HG02870 (cell line): ENCODE measurements at regions not wholly inside any gene's neighbourhood (a gene's known extent, or its start where the extent isn't known, plus 50 kb on each side); places are given as distances from the start of the nearest gene placed in this dataset.
"Not testable (repeated sequence)": the region's sequence is repeated elsewhere in the genome, so short reads cannot be mapped to it uniquely, and the experiment has no call there.

Experiments
- ATAC-seq: cut with Tn5 transposase; IDR thresholded peaks from one replicate; pipeline ENCODE4 v1.9.1; 2021; ENCODE audit warnings: mild to moderate bottlenecking, moderate library complexity; ENCODE audit not compliant: unreplicated experiment

DNA sequence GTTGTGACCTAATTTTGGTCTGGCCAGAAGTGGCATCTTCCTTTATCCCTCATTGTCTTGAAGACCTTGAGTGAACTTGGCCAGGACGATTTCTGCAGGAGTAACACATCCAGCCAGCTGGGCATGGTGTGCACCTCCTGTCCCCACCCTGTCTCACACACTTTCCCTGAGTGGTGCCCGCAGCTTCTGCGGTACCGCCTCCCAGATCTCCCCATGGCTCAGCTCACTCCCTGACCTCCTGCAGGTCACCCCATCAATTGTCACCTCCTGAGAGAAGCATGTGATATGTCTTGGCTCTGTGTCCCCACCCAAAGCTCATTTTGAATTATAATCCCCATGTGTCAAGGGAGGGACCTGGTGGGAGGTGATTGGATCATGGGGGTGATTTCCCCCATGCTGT lies 50.2 kb upstream of the TP53I11 start:
- no peak for ATAC-seq

- no peak for ATAC-seq
Observed at GRCh38 chr11:45001466-45002165, 50.9 kb upstream of the TP53I11 start.

- ATAC-seq: no peak
Observed at GRCh38 chr11:45005106-45005505, 54.4 kb upstream of the TP53I11 start.

- ATAC-seq: no peak
Observed at GRCh38 chr11:45007011-45007410, 56.3 kb upstream of the TP53I11 start.

- not testable (repeated sequence) for ATAC-seq
Observed at GRCh38 chr11:45015983-45016382, 65.3 kb upstream of the TP53I11 start.

GRCh38 chr11:45016446-45016845 lies 65.8 kb upstream of the TP53I11 start:
- not testable (repeated sequence) for ATAC-seq

GRCh38 chr11:45017329-45017728 lies 66.6 kb upstream of the TP53I11 start:
- ATAC-seq: no peak

DNA sequence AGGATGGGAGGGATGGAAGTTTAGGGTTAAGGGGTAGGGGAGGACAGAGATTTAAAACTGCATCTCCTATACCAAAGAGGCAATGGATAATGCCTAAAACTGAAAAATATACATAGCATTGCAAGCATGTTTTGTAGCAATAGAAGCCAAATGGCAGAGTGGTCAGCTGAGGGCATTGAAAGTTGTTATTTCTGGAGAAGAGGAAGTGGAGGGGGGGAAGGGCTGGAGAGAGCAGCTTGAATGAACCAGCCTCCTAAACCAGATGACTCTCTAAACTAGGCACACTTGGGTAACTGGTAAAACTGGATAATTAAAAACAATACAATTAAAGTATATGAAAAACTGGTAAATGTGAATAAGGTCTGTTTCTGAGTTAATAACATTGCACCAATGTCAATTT lies 70.3 kb upstream of the TP53I11 start:
- no peak for ATAC-seq

- ATAC-seq: no peak
Observed at GRCh38 chr11:45021692-45022141, 71.0 kb upstream of the TP53I11 start.

GRCh38 chr11:45022294-45023064 lies 71.8 kb upstream of the TP53I11 start:
- no peak for ATAC-seq

- ATAC-seq: no peak
Observed at GRCh38 chr11:45023065-45023365, 72.3 kb upstream of the TP53I11 start.

- no peak for ATAC-seq
Observed at GRCh38 chr11:45024316-45024715, 73.6 kb upstream of the TP53I11 start.

DNA sequence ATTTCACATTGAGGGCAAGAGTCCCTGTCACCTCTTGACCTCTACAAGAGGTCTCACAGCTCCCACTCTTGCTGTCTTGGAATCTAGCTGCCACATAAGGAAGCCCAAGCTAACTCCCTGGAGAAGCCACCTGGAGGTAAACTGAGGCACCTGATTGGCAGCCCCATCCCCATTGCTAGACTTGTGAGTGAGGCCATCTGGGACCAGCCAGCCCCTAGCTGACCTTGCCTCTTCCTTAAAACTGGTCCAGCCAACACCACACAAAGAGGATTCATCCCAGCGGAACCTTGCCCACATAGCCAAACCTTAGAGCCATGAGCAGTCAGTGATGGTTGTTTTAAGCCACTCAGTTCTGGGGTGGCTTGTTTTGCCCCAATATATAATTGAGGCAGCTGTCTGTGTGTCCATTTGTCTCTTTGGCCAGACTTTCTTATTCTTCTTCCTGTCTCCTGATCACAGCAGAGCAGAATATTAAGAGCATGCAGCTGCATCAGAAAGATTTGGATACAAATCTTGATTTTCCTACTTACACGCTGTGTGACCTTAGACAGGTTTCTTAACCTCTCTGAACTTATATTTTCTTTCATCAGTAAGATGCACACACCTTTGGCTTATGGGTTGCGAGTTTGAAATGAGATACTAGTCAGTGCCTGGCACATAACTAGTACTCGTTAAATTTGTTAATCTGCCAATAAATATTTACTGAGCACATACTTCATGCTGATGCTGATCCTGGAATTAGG lies 74.3 kb upstream of the TP53I11 start:
- ATAC-seq: no peak

DNA sequence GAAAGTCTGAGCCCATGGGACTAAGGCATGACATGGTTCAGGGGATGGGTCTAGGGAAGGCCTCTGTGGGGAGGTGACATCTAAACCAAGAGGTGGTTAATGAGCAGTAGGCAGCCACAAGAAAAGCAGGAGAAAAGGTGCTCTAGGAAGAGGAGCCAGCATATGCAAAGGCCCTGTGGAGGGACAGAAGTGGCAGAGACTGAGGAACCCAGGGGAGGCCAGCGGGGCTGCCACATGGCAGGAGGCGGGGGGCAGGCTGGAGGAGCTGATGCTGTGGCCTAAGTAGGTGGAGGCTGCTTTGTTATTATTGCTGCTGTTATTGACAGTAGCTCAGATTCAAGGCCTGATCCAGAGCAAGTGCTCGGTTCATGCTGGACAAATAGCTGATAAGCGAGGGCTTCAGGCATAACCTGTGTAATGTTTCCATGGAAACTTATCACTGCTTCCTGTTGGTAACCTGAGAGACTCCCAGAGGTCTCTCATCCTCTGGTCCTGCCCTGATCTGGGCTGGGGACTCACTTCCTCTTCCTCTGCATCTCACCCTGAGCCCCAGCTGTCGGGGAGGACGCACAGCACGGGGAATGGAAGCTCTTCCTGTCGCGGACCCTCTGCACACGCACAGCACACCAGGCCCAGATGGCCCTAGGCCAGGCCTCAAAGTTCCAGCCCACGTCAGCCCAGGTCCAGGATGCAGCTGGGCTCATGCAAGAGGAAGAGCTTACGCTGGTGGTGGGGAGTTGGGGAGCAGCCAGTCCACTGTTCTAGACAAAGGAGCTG lies 75.2 kb upstream of the TP53I11 start:
- peak; percentile 65 for ATAC-seq

DNA sequence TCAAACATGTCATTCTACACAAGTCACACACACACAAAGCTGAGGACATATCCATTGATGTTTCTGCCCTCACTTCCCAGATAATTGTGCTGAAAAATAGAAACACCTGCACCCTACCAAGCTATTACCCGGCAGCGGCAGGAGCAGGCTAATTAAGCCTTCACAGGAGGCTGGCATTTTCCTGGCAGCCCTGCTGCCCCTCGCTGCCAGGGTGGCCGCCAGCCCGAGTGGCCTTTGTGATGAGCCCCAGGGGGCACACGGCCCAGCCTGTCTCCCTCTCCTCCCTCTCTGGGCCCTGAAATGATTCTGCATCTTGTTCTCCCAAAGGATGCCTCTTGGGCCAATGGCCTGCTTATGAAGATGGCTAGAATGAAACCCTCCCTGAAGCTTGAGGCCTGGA lies 76.2 kb upstream of the TP53I11 start:
- no peak for ATAC-seq

DNA sequence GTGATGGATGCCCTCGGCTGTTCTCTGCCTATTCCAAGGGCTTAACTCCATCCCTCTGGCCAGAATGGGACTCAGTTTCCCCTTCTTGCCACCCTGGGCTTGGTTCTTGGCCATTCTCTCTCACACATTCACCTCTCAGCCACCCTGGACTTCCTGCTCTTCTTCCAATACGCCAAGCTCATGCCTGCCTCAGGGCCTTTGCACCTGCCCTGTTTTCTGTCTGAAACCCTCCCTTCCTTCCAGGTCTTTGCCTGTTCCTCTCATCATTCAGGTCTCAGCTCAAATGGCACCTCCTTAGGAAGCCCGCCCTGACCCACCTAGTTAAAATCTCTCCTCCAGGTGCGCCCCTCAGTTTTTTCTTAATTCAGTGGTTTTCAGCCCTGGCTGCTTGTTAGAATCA lies 76.6 kb upstream of the TP53I11 start:
- no peak for ATAC-seq

- ATAC-seq: no peak
Observed at GRCh38 chr11:45028911-45029682, 78.4 kb upstream of the TP53I11 start.

DNA sequence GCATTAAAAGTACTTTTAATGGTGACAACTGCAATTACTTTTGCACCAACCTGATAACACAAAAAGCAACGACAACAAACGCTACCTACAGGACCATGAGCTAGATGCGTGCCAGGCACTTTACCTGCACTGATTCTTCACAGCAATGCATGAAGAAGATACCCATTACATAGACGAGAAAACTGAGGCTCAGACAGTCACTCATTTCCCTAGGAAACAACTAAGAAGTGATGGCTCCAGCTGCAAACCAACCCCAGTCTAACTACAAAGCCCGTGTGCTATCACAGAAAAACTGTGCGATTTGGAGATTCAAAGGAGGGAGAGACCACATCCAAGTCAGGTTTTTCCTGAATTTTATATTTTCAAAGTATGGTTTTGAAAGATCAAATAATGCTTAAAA lies 80.1 kb upstream of the TP53I11 start:
- no peak for ATAC-seq

- ATAC-seq: peak; percentile 83
Observed at GRCh38 chr11:45031912-45032519, 81.3 kb upstream of the TP53I11 start.

GRCh38 chr11:45035413-45035812 lies 84.7 kb upstream of the TP53I11 start:
- no peak for ATAC-seq
